ENCODE measurements at regions not wholly inside any gene's neighbourhood (a gene's known extent, or its start where the extent isn't known, plus 50 kb on each side); places are given as distances from the start of the nearest gene placed in this dataset.

GRCh38 chr3:35486295-35486694, 153.0 kb upstream of the ARPP21 start:
- ChIA-PET CTCF (no interaction called here), POLR2A (no interaction called here)
- Histone ChIP-seq H3K27ac (ENCODE audit: insufficient read depth in 1 of 2, low read depth in 1 of 2, low read length in 2 of 2, poor library complexity in 1 of 2, severe bottlenecking in 2 of 2) (no peak overlapping the region), H3K36me3 (ENCODE audit: control insufficient read depth in 4 of 4, insufficient read depth in 4 of 4, low read length in 3 of 4) (no peaks in the 10 kb centered on the region), H3K9me3 (ENCODE audit: control extremely low read depth in 1 of 5, control insufficient read depth in 4 of 5, insufficient read depth in 2 of 5, low read depth in 1 of 5, low read length in 4 of 5) (no peaks in the 10 kb centered on the region), H3K27me3 (replicated peaks in 2 of 5; ENCODE audit: control insufficient read depth in 4 of 5, insufficient read depth in 5 of 5, low read length in 4 of 5) (no peaks in the 10 kb centered on the region), H3K4me1 (ENCODE audit: control extremely low read depth in 1 of 4, control insufficient read depth in 4 of 4, insufficient read depth in 4 of 4, low read length in 3 of 4) (no peaks in the 10 kb centered on the region), H3K4me3 (ENCODE audit: control insufficient read depth in 1 of 7, extremely low read depth in 1 of 7, insufficient read depth in 4 of 7, low read depth in 2 of 7, low read length in 6 of 7) (no peak overlapping the region)
- WGBS (ENCODE audit: insufficient coverage): no CpG with 5 or more reads among the region's 1 CpG
- DNase-seq: no peak

- H3K27ac ChIP-seq (ENCODE audit: insufficient read depth in 1 of 2, low read depth in 1 of 2, low read length in 2 of 2, poor library complexity in 1 of 2, severe bottlenecking in 2 of 2): no peak overlapping the region
- WGBS (ENCODE audit: insufficient coverage): 50% methylated on average over 2 of the region's 2 CpGs
- ChIA-PET POLR2A (no interaction called here), CTCF (no interaction called here)
- no peaks in the 10 kb centered on the region for H3K4me1 ChIP-seq (ENCODE audit: control extremely low read depth in 1 of 4, control insufficient read depth in 4 of 4, insufficient read depth in 4 of 4, low read length in 3 of 4)
- no peaks in the 10 kb centered on the region for H3K9me3 ChIP-seq (ENCODE audit: control extremely low read depth in 1 of 5, control insufficient read depth in 4 of 5, insufficient read depth in 2 of 5, low read depth in 1 of 5, low read length in 4 of 5)
- H3K4me3 ChIP-seq (ENCODE audit: control insufficient read depth in 1 of 7, extremely low read depth in 1 of 7, insufficient read depth in 4 of 7, low read depth in 2 of 7, low read length in 6 of 7): no peak overlapping the region
- no peaks in the 10 kb centered on the region for H3K27me3 ChIP-seq (replicated peaks in 2 of 5; ENCODE audit: control insufficient read depth in 4 of 5, insufficient read depth in 5 of 5, low read length in 4 of 5)
- DNase-seq: no peak
- H3K36me3 ChIP-seq (ENCODE audit: control insufficient read depth in 4 of 4, insufficient read depth in 4 of 4, low read length in 3 of 4): no peaks in the 10 kb centered on the region
These were observed 151.9 kb upstream of the ARPP21 start for GRCh38 chr3:35487376-35487775.

- ChIA-PET POLR2A (no interaction called here), CTCF (no interaction called here)
- H3K27ac ChIP-seq (ENCODE audit: insufficient read depth in 1 of 2, low read depth in 1 of 2, low read length in 2 of 2, poor library complexity in 1 of 2, severe bottlenecking in 2 of 2): no peak overlapping the region
- no peaks in the 10 kb centered on the region for H3K4me1 ChIP-seq (ENCODE audit: control extremely low read depth in 1 of 4, control insufficient read depth in 4 of 4, insufficient read depth in 4 of 4, low read length in 3 of 4)
- H3K27me3 ChIP-seq (replicated peaks in 2 of 5; ENCODE audit: control insufficient read depth in 4 of 5, insufficient read depth in 5 of 5, low read length in 4 of 5): no peaks in the 10 kb centered on the region
- H3K36me3 ChIP-seq (ENCODE audit: control insufficient read depth in 4 of 4, insufficient read depth in 4 of 4, low read length in 3 of 4): no peaks in the 10 kb centered on the region
- H3K4me3 ChIP-seq (ENCODE audit: control insufficient read depth in 1 of 7, extremely low read depth in 1 of 7, insufficient read depth in 4 of 7, low read depth in 2 of 7, low read length in 6 of 7): no peak overlapping the region
- no CpG with 5 or more reads among the region's 1 CpG for WGBS (ENCODE audit: insufficient coverage)
- peaks cover 0 to 1% (median 0%) of the 10 kb centered on the region in 5 experiments for H3K9me3 ChIP-seq (ENCODE audit: control extremely low read depth in 1 of 5, control insufficient read depth in 4 of 5, insufficient read depth in 2 of 5, low read depth in 1 of 5, low read length in 4 of 5)
- DNase-seq: no peak
These were observed 150.8 kb upstream of the ARPP21 start for GRCh38 chr3:35488526-35488925.

GRCh38 chr3:35492841-35493240, 146.5 kb upstream of the ARPP21 start:
- DNase-seq: no peak
- ChIA-PET CTCF (no interaction called here), POLR2A (no interaction called here)
- WGBS (ENCODE audit: insufficient coverage): 83% methylated on average over 2 of the region's 2 CpGs
- H3K27me3 ChIP-seq (replicated peaks in 2 of 5; ENCODE audit: control insufficient read depth in 4 of 5, insufficient read depth in 5 of 5, low read length in 4 of 5): no peaks in the 10 kb centered on the region
- no peaks in the 10 kb centered on the region for H3K36me3 ChIP-seq (ENCODE audit: control insufficient read depth in 4 of 4, insufficient read depth in 4 of 4, low read length in 3 of 4)
- no peak overlapping the region for H3K4me3 ChIP-seq (ENCODE audit: control insufficient read depth in 1 of 7, extremely low read depth in 1 of 7, insufficient read depth in 4 of 7, low read depth in 2 of 7, low read length in 6 of 7)
- no peaks in the 10 kb centered on the region for H3K4me1 ChIP-seq (ENCODE audit: control extremely low read depth in 1 of 4, control insufficient read depth in 4 of 4, insufficient read depth in 4 of 4, low read length in 3 of 4)
- H3K9me3 ChIP-seq (ENCODE audit: control extremely low read depth in 1 of 5, control insufficient read depth in 4 of 5, insufficient read depth in 2 of 5, low read depth in 1 of 5, low read length in 4 of 5): peaks cover 0 to 1% (median 0%) of the 10 kb centered on the region in 5 experiments
- H3K27ac ChIP-seq (ENCODE audit: insufficient read depth in 1 of 2, low read depth in 1 of 2, low read length in 2 of 2, poor library complexity in 1 of 2, severe bottlenecking in 2 of 2): no peak overlapping the region

- no peaks in the 10 kb centered on the region for H3K27me3 ChIP-seq (replicated peaks in 2 of 5; ENCODE audit: control insufficient read depth in 4 of 5, insufficient read depth in 5 of 5, low read length in 4 of 5)
- H3K9me3 ChIP-seq (ENCODE audit: control extremely low read depth in 1 of 5, control insufficient read depth in 4 of 5, insufficient read depth in 2 of 5, low read depth in 1 of 5, low read length in 4 of 5): no peaks in the 10 kb centered on the region
- WGBS (ENCODE audit: insufficient coverage): 87% methylated on average over 3 of the region's 4 CpGs
- no peak overlapping the region for H3K4me3 ChIP-seq (ENCODE audit: control insufficient read depth in 1 of 7, extremely low read depth in 1 of 7, insufficient read depth in 4 of 7, low read depth in 2 of 7, low read length in 6 of 7)
- no peaks in the 10 kb centered on the region for H3K4me1 ChIP-seq (ENCODE audit: control extremely low read depth in 1 of 4, control insufficient read depth in 4 of 4, insufficient read depth in 4 of 4, low read length in 3 of 4)
- H3K36me3 ChIP-seq (ENCODE audit: control insufficient read depth in 4 of 4, insufficient read depth in 4 of 4, low read length in 3 of 4): no peaks in the 10 kb centered on the region
- POLR2A ChIA-PET: no interaction called here
- no peak for DNase-seq
- CTCF ChIA-PET: no interaction called here
- H3K27ac ChIP-seq (ENCODE audit: insufficient read depth in 1 of 2, low read depth in 1 of 2, low read length in 2 of 2, poor library complexity in 1 of 2, severe bottlenecking in 2 of 2): no peak overlapping the region
These were observed 140.7 kb upstream of the ARPP21 start for GRCh38 chr3:35498506-35499210.

- DNase-seq: no peak
- Histone ChIP-seq H3K27ac (ENCODE audit: insufficient read depth in 1 of 2, low read depth in 1 of 2, low read length in 2 of 2, poor library complexity in 1 of 2, severe bottlenecking in 2 of 2) (no peak overlapping the region), H3K9me3 (ENCODE audit: control extremely low read depth in 1 of 5, control insufficient read depth in 4 of 5, insufficient read depth in 2 of 5, low read depth in 1 of 5, low read length in 4 of 5) (no peaks in the 10 kb centered on the region), H3K27me3 (replicated peaks in 2 of 5; ENCODE audit: control insufficient read depth in 4 of 5, insufficient read depth in 5 of 5, low read length in 4 of 5) (no peaks in the 10 kb centered on the region), H3K4me3 (ENCODE audit: control insufficient read depth in 1 of 7, extremely low read depth in 1 of 7, insufficient read depth in 4 of 7, low read depth in 2 of 7, low read length in 6 of 7) (no peak overlapping the region), H3K36me3 (ENCODE audit: control insufficient read depth in 4 of 4, insufficient read depth in 4 of 4, low read length in 3 of 4) (no peaks in the 10 kb centered on the region), H3K4me1 (ENCODE audit: control extremely low read depth in 1 of 4, control insufficient read depth in 4 of 4, insufficient read depth in 4 of 4, low read length in 3 of 4) (no peaks in the 10 kb centered on the region)
- POLR2A ChIA-PET: no interaction called here
- CTCF ChIA-PET: no interaction called here
- WGBS (ENCODE audit: insufficient coverage): 83% methylated on average over 3 of the region's 3 CpGs
These were observed 138.5 kb upstream of the ARPP21 start for GRCh38 chr3:35500641-35501350.

GRCh38 chr3:35502699-35503098, 136.6 kb upstream of the ARPP21 start:
- CTCF ChIA-PET: no interaction called here
- DNase-seq: no peak
- no peaks in the 10 kb centered on the region for H3K27me3 ChIP-seq (replicated peaks in 2 of 5; ENCODE audit: control insufficient read depth in 4 of 5, insufficient read depth in 5 of 5, low read length in 4 of 5)

More at GRCh38 chr3:35502699-35503098, 136.6 kb upstream of the ARPP21 start:
- Histone ChIP-seq H3K4me3 (ENCODE audit: control insufficient read depth in 1 of 7, extremely low read depth in 1 of 7, insufficient read depth in 4 of 7, low read depth in 2 of 7, low read length in 6 of 7) (no peak overlapping the region), H3K4me1 (ENCODE audit: control extremely low read depth in 1 of 4, control insufficient read depth in 4 of 4, insufficient read depth in 4 of 4, low read length in 3 of 4) (no peaks in the 10 kb centered on the region), H3K36me3 (ENCODE audit: control insufficient read depth in 4 of 4, insufficient read depth in 4 of 4, low read length in 3 of 4) (no peaks in the 10 kb centered on the region), H3K9me3 (ENCODE audit: control extremely low read depth in 1 of 5, control insufficient read depth in 4 of 5, insufficient read depth in 2 of 5, low read depth in 1 of 5, low read length in 4 of 5) (no peaks in the 10 kb centered on the region), H3K27ac (ENCODE audit: insufficient read depth in 1 of 2, low read depth in 1 of 2, low read length in 2 of 2, poor library complexity in 1 of 2, severe bottlenecking in 2 of 2) (no peak overlapping the region)
- POLR2A ChIA-PET: no interaction called here
